HG02840 (cell line): ENCODE measurements at regions not wholly inside any gene's neighbourhood (a gene's known extent, or its start where the extent isn't known, plus 50 kb on each side); places are given as distances from the start of the nearest gene placed in this dataset.

Source experiments
- ATAC-seq: cut with Tn5 transposase; IDR thresholded peaks from one replicate; pipeline ENCODE4 v1.9.1; 2021; ENCODE audit warnings: mild to moderate bottlenecking, moderate library complexity, moderate number of reproducible peaks; ENCODE audit not compliant: unreplicated experiment, low FRiP score

DNA sequence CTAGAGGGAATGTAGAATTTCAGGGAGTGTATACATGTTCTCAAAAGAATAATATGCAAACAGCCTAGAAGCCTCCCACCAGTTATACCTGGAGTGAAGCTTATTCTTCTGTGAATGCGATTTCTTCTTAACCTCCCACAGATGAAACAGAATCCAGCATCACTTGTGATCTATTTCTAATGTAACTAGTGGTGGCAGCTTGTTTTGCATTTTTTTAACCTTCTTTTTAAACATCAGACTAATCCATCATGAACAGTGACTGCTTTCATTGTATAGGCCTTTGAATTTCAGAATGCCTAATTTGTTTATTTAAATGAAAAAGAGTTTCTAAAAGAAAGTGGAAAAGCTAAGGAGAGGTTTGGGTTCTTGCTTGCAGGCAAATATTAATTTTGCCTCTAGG is 85.7 kb upstream of the EPHA4 start:
- no peak for ATAC-seq

DNA sequence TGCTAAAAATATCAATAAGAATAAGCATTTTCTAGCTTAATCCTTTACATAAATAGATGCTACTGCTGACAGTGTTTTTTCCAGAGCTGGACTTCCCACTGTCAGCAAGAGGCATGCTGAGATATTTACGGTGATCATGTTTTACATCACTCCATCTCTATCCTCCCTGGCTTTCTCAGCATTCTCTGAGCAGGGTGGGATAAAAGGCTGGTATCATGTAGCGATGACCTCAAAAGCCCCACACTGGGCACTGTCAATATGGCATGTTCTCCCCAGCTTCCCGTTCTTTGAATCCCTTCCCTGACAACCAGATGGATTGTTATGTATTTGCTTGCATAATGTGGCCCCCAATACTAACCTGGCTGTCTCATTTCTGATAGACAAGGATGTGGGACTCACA is 83.2 kb upstream of the EPHA4 start:
- ATAC-seq = no peak

DNA sequence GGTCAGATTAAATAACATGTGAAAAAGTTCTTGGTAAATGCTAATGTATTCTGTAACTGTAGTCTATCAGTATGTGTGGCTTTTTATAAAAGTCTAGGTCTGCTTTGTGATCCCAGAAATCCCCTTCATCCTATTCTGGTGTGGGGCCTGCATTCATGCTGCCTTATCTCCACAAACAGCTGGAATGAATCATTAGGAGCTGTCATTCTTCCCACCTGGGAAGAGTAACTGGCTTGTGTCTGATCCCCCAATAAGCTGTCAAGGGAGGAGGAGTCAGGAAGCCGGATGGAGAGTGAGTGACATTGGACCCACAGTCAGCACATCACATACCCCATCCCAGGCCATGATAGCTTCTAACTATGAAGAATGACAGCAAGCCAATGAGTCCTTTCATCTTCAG is 81.1 kb upstream of the EPHA4 start:
- no peak for ATAC-seq

DNA sequence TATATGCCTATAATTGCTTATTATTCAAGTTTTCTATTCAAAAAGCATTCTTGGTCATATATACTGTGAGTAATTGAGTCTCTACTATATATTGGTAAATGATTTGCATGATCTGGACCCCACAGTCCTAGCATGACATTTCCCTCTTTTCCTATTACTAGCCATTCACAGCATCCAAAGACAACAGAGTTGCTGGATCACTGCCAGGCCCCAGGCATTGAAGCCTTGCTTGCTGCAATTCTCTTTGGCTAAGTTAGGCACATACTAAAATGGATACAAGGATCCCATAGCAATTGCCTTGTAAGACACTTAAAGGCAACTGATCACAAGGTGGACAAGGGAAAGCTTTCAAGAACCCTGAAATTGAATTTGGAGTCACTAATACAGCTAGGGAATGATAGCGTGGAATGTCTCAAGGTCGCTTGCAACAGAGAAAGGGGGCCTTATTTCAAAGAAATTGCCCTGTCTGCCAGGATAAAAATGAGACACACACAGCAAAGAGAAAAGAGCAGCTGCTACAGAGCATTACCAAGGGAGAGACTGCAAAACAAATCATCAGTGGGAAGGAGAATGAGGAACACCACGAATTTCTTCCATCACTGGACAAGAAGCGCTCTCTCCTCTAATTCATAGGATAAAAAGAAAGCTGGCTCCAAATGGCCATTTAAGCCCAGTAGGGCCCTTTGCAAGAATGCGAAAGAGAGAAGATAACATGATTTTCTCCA is 77.1 kb upstream of the EPHA4 start:
- no peak for ATAC-seq

DNA sequence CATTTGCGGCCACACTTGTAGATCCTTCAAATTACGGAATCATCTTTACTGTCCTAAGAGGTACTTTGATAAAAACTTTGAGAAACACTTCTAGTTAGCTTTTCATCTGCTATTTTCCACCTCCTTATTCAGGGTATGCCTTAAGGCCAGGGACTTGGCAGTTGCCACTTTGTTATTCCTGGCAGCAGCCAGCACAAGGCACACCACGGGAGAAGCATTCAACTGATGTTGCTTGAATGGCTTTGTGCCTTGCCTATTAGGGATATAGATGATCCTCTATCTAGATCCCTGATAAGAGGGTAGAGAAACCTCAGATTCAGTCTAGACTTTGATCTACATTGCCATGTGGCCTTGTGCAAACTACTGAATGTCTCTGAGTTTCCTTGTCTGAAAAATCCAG is 70.3 kb upstream of the EPHA4 start:
- no peak for ATAC-seq

DNA sequence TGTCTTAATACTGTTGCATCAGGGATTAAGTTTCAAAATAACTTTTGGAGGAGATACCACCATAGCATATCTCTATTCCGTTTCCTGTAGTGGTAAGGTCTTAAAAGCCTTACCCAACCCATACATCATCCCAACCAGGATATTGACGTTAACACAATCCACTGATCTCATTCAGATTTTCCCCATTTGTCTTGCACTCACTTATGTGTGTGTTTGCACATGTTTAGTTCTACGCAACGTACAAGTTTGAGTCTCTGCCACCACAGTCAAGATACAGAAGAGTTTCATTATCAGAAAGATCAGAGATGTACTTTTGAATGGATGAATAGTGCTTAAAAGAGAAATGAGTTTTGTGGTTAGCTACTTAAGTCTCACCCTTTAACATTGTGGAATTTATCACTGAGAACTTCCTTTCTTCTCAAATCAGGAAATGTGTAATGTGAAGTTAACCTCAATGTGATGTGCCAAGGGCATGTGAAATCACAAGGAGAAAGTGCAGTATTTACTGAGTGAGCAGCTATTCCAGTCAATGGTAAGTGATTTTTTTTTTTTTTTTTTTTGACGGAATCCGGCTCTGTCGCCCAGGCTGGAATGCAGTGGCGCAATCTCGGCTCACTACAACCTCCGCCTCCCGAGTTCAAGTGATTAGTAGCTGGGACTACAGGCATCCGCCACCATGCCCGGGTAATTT is 69.2 kb upstream of the EPHA4 start:
- no peak for ATAC-seq

DNA sequence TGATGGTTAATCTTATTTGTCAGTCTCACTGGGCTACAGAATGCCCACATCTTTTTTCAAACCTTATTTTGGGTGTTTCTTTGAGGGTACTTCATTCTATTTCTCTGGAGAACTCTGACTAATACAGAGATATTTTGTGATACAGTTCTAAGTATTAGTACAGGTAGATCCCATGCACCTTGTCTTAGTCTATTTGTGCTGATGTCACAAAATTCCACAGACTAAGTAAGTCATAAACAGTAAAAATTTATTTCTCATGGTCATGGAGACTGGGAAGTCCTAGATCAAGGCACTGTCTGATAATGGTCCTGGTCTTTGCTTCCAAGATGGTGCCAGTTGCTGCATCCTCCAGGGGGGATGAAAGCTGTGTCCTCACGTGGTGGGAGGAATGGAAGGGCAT is 68.6 kb upstream of the EPHA4 start:
- ATAC-seq = no peak

DNA sequence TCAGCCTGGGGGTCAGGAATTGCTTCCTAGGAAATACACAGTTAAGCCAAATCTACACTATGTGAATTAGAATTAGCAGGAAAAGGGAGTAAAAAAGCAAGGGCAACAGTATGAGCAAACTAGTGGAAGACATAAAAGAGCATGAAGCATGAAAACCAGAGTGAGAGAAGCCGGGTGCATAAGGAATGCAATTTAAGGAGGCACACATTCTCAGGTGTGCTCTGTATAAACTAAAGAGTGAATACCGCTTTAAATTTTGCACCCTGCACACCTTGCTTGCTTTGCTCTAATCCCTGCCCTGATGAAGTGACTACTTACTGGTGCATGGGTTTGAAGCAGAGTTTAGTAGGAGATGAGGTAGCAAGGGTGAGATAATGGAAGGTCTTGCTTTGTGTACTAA is 65.7 kb upstream of the EPHA4 start:
- ATAC-seq = no peak

DNA sequence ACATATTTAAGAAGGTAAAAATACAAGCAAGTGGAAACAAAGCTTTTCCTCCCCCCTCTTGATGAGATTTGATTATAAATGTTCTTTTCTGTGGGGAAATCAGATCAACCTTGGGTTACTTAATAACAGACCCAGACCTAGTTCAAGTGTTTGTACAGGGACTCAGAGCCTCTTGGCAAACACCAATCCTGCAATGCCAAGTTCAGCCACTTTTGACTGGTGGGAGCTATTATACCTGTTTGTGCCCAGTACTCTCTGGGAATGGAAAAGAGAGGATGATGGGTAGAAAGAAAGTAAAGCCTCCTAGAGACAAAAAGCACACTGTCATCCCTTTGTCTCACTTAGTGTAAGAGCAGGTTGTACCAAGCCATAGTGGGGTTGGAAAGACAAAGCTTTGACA is 63.8 kb upstream of the EPHA4 start:
- ATAC-seq = no peak

DNA sequence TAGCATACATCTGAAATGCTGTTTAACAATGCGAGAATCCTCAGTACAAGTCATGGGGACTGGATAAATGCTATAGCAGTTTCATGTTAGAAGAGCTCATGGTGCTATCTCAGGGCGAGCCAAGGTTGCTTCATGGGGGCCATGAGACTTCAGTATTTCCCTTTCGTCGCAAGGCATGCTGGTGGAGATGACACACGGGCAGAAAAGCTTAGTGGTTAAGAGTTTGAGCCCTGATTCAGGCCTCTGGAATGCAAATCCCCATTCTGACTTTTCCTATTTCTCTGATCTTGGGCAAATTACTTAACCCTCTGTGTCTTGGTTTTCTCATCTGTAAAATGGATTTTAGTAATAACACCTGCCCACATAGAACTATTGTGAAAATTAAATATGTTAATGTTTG is 57.4 kb upstream of the EPHA4 start:
- no peak for ATAC-seq

DNA sequence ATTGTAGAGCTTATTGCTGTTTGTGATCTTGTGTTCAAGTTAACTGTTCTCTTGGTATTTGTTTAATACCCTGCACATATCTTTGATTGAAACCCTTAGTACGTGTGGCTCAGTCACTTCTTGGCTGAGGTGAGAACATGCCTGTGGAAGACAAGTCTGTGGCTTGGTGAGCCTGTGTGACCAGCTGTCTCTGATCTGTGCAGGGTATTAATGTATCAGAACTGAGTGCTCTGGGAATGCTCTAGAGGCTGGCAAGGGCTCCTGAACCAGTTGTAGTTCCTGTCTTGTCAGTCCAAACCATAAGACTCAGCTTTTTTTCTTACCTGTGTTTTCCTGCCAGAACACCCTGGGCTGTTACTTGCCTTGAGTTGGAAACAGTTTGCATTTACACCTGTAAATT is 52.4 kb upstream of the EPHA4 start:
- ATAC-seq = no peak
